Tibial nerve (tissue), 4 donors: ENCODE measurements at regions not wholly inside any gene's neighbourhood (a gene's known extent, or its start where the extent isn't known, plus 50 kb on each side); places are given as distances from the start of the nearest gene placed in this dataset.
A peak's percentile ranks its signal among the peaks of the same experiment; 100 is the strongest.

Experiments
- DNase-seq, 2 donors: peaks; one replicate each; pipeline ENCODE4 v3.0.0-alpha.2; 2019; ENCODE audit warnings: low spot score in 2 of 2
- H3K27ac ChIP-seq, 4 donors: fragments of 200-600 bp; sonication (generic) in 3 of 4; one replicate each; pipeline ENCODE4 v1.5.1; 2017 to 2019; ENCODE audit warnings: mild to moderate bottlenecking in 1 of 4
- H3K27me3 ChIP-seq, 2 donors: fragments of 200-600 bp; sonication (generic) in 1 of 2; one replicate each; pipeline versions ENCODE4 v1.5.1 to v1.6.0; 2017 to 2019
- H3K36me3 ChIP-seq, 3 donors: fragments of 200-600 bp; sonication (generic); one replicate each; pipeline ENCODE4 v1.5.1; 2018 to 2019
- H3K4me1 ChIP-seq, 4 donors: fragments of 200-600 bp; sonication (generic) in 3 of 4; one replicate each; pipeline ENCODE4 v1.5.1; 2017 to 2019
- H3K4me3 ChIP-seq, 4 donors: fragments of 200-600 bp; sonication (generic) in 3 of 4; one replicate each; pipeline ENCODE4 v1.5.1; 2017 to 2019; ENCODE audit warnings: mild to moderate bottlenecking in 1 of 4, moderate library complexity in 1 of 4
- H3K9me3 ChIP-seq, 4 donors: fragments of 200-600 bp; sonication (generic) in 3 of 4; one replicate each; pipeline ENCODE4 v1.5.1; 2017 to 2019
- CTCF ChIP-seq, 5 experiments: fragments of 200-600 bp in 3 of 5; fragments of 450-650 bp in 2 of 5; sonication (generic) in 3 of 5; IDR thresholded peaks; one replicate each; pipeline ENCODE4 v1.5.1; 2016 to 2019; ENCODE audit warnings: antibody characterized with exemption in 5 of 5, mild to moderate bottlenecking in 3 of 5, moderate library complexity in 2 of 5
- EP300 ChIP-seq, 2 donors: sonication (generic); formaldehyde crosslinking; IDR thresholded peaks; one replicate each; pipeline ENCODE4 v1.6.1; 2017; ENCODE audit warnings: antibody characterized with exemption in 2 of 2, mild to moderate bottlenecking in 1 of 2
- POLR2A ChIP-seq, 2 donors: fragments of 450-650 bp; IDR thresholded peaks; one replicate each; pipeline ENCODE4 v1.6.1; 2017; ENCODE audit warnings: antibody characterized with exemption in 2 of 2, mild to moderate bottlenecking in 2 of 2, moderate library complexity in 2 of 2
- WGBS, 2 donors: methylation state at CpG; one replicate each; pipeline ENCODE4 v1.1.5; 2018; 5-methylcytosine and 5-hydroxymethylcytosine counted together

GRCh38 chr3:94293793-94294195 lies 230.9 kb downstream of the NSUN3 start:
- Histone ChIP-seq H3K27ac (no peak overlapping the region), H3K4me3 (no peak overlapping the region), H3K27me3 (no peaks in the 10 kb centered on the region), H3K36me3 (no peaks in the 10 kb centered on the region), H3K9me3 (no peaks in the 10 kb centered on the region), H3K4me1 (no peaks in the 10 kb centered on the region)
- TF ChIP-seq POLR2A (IDR thresholded peaks at IDR 0.05) (no peak), EP300 (IDR thresholded peaks at IDR 0.05) (no peak), CTCF (IDR thresholded peaks at IDR 0.05) (no peak)
- DNase-seq = no peak

DNA sequence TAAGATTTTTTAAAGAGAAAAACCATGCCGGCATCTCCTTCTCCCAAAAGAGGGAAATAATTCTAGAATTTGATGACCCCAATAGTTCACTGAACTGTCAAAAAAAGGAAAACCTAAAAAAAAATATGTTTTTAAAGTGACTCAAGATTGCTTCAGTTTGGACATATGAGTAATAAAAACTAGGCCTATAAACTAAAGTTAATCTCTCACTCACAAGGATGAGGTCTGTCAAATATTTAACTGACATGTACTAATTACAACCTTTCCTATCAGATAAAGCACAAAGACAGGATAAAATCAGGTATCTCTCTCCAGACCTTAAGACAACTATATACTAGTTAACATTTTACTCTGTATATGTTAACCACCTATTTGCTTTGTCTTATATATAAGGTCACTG lies 231.9 kb downstream of the NSUN3 start:
- Histone ChIP-seq H3K27me3 (no peaks in the 10 kb centered on the region), H3K9me3 (no peaks in the 10 kb centered on the region), H3K36me3 (no peaks in the 10 kb centered on the region), H3K27ac (no peak overlapping the region), H3K4me3 (no peak overlapping the region), H3K4me1 (no peaks in the 10 kb centered on the region)
- no peak for DNase-seq
- no peak for TF ChIP-seq EP300 (IDR thresholded peaks at IDR 0.05)
- no peak for TF ChIP-seq POLR2A (IDR thresholded peaks at IDR 0.05)
- TF ChIP-seq CTCF (IDR thresholded peaks at IDR 0.05) = no peak
- 67 to 83% methylated on average over 1 of the region's 1 CpG for WGBS, 2 donors

DNA sequence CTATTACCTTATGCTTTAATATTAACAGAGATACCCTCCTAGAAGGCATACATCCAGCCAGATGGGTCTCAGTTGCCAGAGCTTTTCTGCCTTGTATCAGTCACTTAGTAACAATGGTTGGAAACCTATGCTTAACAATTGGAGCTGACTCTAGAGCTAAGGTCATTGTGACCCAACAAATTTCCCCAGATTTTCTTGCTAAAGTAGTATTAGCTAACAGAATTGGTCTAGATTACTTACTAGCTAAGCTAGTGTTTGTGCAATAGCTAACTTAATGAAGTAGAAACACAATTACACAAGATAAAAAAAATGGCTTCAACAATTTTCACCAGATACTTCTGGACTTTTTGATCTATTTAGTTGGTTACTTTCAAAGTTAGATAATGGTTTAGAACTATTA lies 236.9 kb downstream of the NSUN3 start:
- H3K27ac ChIP-seq = no peak overlapping the region
- H3K4me3 ChIP-seq = no peak overlapping the region
- DNase-seq = no peak

GRCh38 chr3:94301366-94301765 lies 238.5 kb downstream of the NSUN3 start:
- Histone ChIP-seq H3K27ac (no peak overlapping the region), H3K4me3 (no peak overlapping the region), H3K27me3 (no peaks in the 10 kb centered on the region), H3K4me1 (peaks cover 0 to 21% (median 15%) of the 10 kb centered on the region in 4 donors), H3K36me3 (no peaks in the 10 kb centered on the region), H3K9me3 (no peaks in the 10 kb centered on the region)
- no peak for TF ChIP-seq EP300 (IDR thresholded peaks at IDR 0.05)
- TF ChIP-seq CTCF (IDR thresholded peaks at IDR 0.05) = no peak
- TF ChIP-seq POLR2A (IDR thresholded peaks at IDR 0.05) = no peak
- WGBS, 2 donors = 45 to 56% methylated on average over 1 of the region's 1 CpG
- no peak for DNase-seq

More for the DNA sequence above, 236.9 kb downstream of the NSUN3 start:
- H3K36me3 ChIP-seq = no peaks in the 10 kb centered on the region
- no peak for TF ChIP-seq CTCF (IDR thresholded peaks at IDR 0.05)
- no peak for TF ChIP-seq EP300 (IDR thresholded peaks at IDR 0.05)
- TF ChIP-seq POLR2A (IDR thresholded peaks at IDR 0.05) = no peak
- peaks cover 0 to 15% (median 10%) of the 10 kb centered on the region in 4 donors for H3K4me1 ChIP-seq
- no peaks in the 10 kb centered on the region for H3K9me3 ChIP-seq
- H3K27me3 ChIP-seq = no peaks in the 10 kb centered on the region

DNA sequence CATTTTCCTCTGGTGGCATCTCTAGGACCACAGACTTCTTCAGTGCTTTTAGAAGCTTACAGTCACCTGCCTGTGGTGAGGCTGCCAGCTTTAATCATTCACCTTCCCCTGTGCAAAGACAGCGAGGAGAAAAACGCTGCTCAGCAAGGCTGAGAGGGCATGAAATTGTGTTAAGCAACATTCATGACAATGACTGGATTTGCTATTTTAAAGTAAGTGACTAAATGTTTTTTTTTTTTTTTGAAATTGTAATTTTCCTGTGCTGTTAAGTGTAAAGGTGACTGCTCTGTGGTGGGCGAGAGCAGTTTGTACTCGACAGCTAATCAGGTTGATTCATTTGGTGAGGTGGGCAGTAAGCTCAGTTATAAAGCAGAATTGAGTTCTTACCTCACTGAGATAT lies 240.4 kb downstream of the NSUN3 start:
- no peaks in the 10 kb centered on the region for H3K36me3 ChIP-seq
- H3K9me3 ChIP-seq = no peaks in the 10 kb centered on the region
- 88 to 96% methylated on average over 4 of the region's 4 CpGs for WGBS, 2 donors
- TF ChIP-seq POLR2A (IDR thresholded peaks at IDR 0.05) (no peak), EP300 (IDR thresholded peaks at IDR 0.05) (no peak), CTCF (IDR thresholded peaks at IDR 0.05) (no peak)
- peaks cover 0 to 21% (median 15%) of the 10 kb centered on the region in 4 donors for H3K4me1 ChIP-seq
- H3K27me3 ChIP-seq = no peaks in the 10 kb centered on the region
- H3K27ac ChIP-seq = peak overlapping the region in 1 of 4 donors; percentile 26
- no peak for DNase-seq
- no peak overlapping the region for H3K4me3 ChIP-seq
